ENCODE measurements at regions not wholly inside any gene's neighbourhood (a gene's known extent, or its start where the extent isn't known, plus 50 kb on each side); places are given as distances from the start of the nearest gene placed in this dataset.

GRCh38 chr1:173285048-173285447 lies 77.9 kb upstream of the TNFSF4 start:
- 95% methylated on average over 3 of the region's 3 CpGs for WGBS (ENCODE audit: missing lambda C conversion rate)
- H3K4me1 ChIP-seq = no peaks in the 10 kb centered on the region
- H3K27ac ChIP-seq = no peak overlapping the region
- ChIA-PET CTCF (interaction anchor here (3.1 kb wide), 1 partner anchor 12 kb away, joined by 7 read pairs; no protein-coding TSS in a partner anchor), POLR2A (no interaction called here)
- ATAC-seq (no peak), FAIRE-seq (no peak), DNase-seq (ENCODE audit: low read depth in 1 of 2, low spot score in 1 of 2) (no peak)
- TF ChIP-seq NPAS2 (CRISPR knock-in tag; IDR thresholded peaks at IDR 0.05; ENCODE audit: borderline replicate concordance) (no peak), ZNF302 (CRISPR knock-in tag; IDR thresholded peaks at IDR 0.05) (no peak), HOXB13 (CRISPR knock-in tag; IDR thresholded peaks at IDR 0.05; ENCODE audit: low read depth) (no peak), HDAC2 (IDR thresholded peaks at IDR 0.05) (no peak), PHF8 (IDR thresholded peaks at IDR 0.05; ENCODE audit: borderline replicate concordance, low read depth) (no peak), FOSL2 (IDR thresholded peaks at IDR 0.05) (no peak), FOSL2 (CRISPR knock-in tag; IDR thresholded peaks at IDR 0.05) (no peak), TFCP2L1 (CRISPR knock-in tag; IDR thresholded peaks at IDR 0.05) (no peak), TP53 (CRISPR knock-in tag; IDR thresholded peaks at IDR 0.05) (no peak)
- no peak overlapping the region for H3K4me2 ChIP-seq
- H3K9me3 ChIP-seq = no peaks in the 10 kb centered on the region
- no peak overlapping the region for H3K4me3 ChIP-seq

GRCh38 chr1:173287785-173288184 lies 80.7 kb upstream of the TNFSF4 start:
- 6% methylated on average over 1 of the region's 1 CpG for WGBS (ENCODE audit: missing lambda C conversion rate)
- Histone ChIP-seq H3K4me1 (no peaks in the 10 kb centered on the region), H3K27ac (no peak overlapping the region), H3K9me3 (no peaks in the 10 kb centered on the region), H3K4me2 (no peak overlapping the region), H3K4me3 (no peak overlapping the region)
- CTCF ChIA-PET = no interaction called here
- POLR2A ChIA-PET = no interaction called here
- DNase-seq (ENCODE audit: low read depth in 1 of 2, low spot score in 1 of 2) (no peak), ATAC-seq (no peak), FAIRE-seq (no peak)
- TF ChIP-seq MAX (IDR thresholded peaks at IDR 0.05) (no peak), HMGXB4 (CRISPR knock-in tag; IDR thresholded peaks at IDR 0.05; ENCODE audit: borderline replicate concordance) (no peak), RCOR1 (IDR thresholded peaks at IDR 0.05; ENCODE audit: low read depth, low read length) (no peak), ZFP36 (IDR thresholded peaks at IDR 0.05; ENCODE audit: borderline replicate concordance, partially characterized antibody) (no peak), CHD4 (IDR thresholded peaks at IDR 0.05; ENCODE audit: borderline replicate concordance) (no peak), FOSB (CRISPR knock-in tag; IDR thresholded peaks at IDR 0.05) (no peak), EP300 (IDR thresholded peaks at IDR 0.05) (no peak), POLR2AphosphoS2 (conservative IDR thresholded peaks at IDR 0.05; ENCODE audit: low read length) (no peak), GATA3 (IDR thresholded peaks at IDR 0.05; ENCODE audit: borderline replicate concordance) (no peak)

GRCh38 chr1:173293756-173294155 lies 86.6 kb upstream of the TNFSF4 start:
- ATAC-seq (no peak), FAIRE-seq (no peak), DNase-seq (ENCODE audit: low read depth in 1 of 2, low spot score in 1 of 2) (no peak)
- no peaks in the 10 kb centered on the region for H3K4me1 ChIP-seq
- no peak overlapping the region for H3K4me2 ChIP-seq
- ChIA-PET POLR2A (no interaction called here), CTCF (no interaction called here)
- H3K27ac ChIP-seq = no peak overlapping the region
- 81% methylated on average over 1 of the region's 1 CpG for WGBS (ENCODE audit: missing lambda C conversion rate)
- H3K4me3 ChIP-seq = no peak overlapping the region
- H3K9me3 ChIP-seq = no peaks in the 10 kb centered on the region
- TF ChIP-seq FOSB (CRISPR knock-in tag; IDR thresholded peaks at IDR 0.05) (no peak), ZSCAN20 (CRISPR knock-in tag; IDR thresholded peaks at IDR 0.05) (no peak), MAZ (IDR thresholded peaks at IDR 0.05; ENCODE audit: borderline replicate concordance, low read depth, low read length) (no peak), ZNF302 (CRISPR knock-in tag; IDR thresholded peaks at IDR 0.05) (no peak), ELK1 (IDR thresholded peaks at IDR 0.05; ENCODE audit: low read depth, low read length) (no peak), MAX (IDR thresholded peaks at IDR 0.05) (no peak)
